ENCODE measurements at regions not wholly inside any gene's neighbourhood (a gene's known extent, or its start where the extent isn't known, plus 50 kb on each side); places are given as distances from the start of the nearest gene placed in this dataset.
"Not testable (repeated sequence)": the region's sequence is repeated elsewhere in the genome, so short reads cannot be mapped to it uniquely, and the experiment has no call there.

DNA sequence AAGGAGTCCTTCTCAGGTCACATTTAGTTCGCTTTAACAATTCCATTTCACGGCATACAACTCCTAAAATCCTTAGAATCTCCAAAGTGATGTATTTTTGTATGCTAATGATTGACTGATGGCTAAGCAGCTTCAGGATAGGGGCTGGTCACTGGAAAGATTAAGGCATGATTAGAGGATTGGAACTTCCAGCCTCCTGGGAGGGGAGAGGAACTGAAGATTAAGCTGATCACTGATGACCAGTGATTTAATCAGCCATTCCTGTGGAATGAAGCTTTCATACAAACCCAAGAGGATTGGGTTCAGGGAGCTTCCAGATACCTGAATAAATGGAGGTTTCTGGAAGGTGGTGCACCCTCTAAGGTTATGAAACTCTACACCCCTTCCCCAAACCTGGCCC, 123.9 kb upstream of the CDK13 start:
- no peak for DNase-seq

DNA sequence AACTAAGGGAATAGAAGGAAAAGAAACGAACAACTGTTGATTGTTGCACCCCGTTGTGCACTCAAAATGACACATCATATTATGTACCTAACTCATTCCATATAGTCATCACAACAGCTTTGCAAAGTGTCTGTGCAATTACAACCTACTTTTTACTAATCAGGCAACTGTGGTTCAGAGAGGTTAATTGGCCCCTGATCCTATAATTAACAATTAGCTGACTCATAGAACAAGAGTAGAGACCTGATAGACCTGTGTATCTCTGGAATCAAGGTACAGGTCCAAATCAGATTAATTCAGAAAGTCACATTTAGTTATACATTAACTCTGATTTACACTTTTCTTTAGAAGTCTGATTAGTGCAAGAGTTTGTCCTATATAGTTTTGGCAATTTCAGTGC, 122.5 kb upstream of the CDK13 start:
- DNase-seq: no peak

DNA sequence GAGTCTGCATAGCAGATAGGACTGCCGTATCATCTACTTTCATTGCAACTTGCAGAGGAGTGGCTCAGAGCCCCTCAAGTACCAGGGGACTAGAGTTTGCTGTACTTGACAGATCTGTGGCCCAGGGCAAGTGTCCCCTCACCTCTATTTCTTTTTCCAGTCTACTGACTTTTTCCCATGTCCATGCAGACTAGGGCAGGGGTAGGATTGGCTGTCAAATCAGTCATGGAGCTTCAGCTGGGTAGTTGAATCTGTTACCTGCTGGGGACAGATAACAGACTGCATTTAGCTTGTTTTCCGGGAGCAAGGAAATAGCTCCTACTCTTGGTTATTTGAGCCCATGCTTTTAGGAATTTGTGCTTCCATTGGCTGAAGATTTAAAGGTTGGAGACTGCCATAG, 121.0 kb upstream of the CDK13 start:
- DNase-seq: no peak

DNA sequence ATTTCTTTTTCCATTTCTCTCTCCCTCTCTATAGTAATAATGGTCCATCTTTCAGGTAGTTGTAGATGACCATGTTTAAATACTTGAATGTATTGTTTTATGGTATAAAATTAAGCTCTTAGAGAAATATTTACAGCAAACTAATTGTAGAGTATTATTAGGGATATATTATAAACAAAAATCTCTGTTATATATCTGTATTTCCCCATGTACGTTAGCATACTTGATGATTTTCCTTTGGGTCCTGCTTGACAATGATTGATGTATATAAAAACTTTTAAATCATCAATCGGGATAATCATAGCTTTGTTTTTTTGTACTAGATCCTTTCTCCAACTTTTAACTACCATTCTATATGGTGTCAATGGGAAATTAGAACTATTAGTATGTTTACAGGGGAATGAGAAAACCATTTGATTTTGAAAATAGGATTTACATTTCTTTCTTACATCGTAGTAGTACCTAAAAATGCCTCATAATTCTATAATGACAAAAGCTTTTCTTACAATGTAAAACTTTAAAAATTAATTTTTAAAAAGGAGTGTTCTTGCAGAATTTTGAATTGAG, 117.5 kb upstream of the CDK13 start:
- no peak for DNase-seq

DNA sequence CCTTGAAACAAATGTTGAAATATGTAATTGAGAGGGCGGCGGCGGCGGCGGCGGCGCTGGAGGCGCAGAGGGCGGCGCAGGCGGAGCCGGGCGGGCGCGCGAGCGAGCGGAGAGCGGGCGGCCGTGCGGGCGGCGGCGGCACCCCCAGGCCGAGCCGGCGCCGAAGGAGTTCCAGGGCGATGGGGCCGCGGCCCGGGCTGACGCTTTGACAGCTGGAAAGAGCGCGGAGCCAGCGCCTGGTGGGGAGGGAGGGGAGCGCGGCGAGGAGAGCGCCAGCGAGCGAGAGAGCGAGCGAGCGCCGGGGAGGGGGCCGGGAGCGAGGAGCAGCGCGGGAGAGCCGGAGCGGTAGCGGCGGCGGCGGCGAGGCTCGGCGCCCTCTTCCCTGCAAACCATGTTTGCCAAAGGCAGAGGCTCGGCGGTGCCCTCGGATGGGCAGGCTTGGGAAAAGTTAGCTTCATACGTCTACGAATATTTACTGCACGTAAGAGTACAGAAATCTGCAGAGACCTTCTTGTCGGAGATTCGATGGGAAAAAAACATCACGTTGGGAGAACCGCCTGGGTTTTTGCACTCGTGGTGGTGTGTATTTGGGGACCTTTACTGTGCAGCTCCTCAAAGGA, 116.8 kb upstream of the CDK13 start:
- peak; percentile 12 for DNase-seq

GRCh38 chr7:39833865-39834634, 116.0 kb upstream of the CDK13 start:
- not testable (repeated sequence) for DNase-seq

GRCh38 chr7:39838326-39838725, 111.7 kb upstream of the CDK13 start:
- DNase-seq: no peak

- no peak for DNase-seq
Measured at GRCh38 chr7:39845006-39845405, 105.0 kb upstream of the CDK13 start.

DNA sequence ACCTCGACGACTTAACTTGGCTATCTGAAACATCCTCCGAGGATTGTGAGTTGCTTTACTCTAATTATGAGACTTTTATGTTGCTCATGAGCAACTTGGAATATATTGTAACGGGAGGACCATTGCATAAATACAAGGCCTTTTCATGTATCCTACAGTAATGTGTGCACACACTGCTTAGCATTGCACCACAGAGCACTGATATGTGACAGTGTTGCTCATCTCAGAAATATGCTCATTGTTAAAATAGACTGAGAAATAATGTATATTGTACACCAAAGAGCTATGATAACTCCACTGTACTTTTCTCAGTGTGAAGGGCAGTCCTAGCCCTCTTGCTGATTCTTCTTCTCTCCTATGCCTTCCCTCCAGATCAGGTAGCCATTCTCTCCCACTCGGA, 102.8 kb upstream of the CDK13 start:
- no peak for DNase-seq

DNA sequence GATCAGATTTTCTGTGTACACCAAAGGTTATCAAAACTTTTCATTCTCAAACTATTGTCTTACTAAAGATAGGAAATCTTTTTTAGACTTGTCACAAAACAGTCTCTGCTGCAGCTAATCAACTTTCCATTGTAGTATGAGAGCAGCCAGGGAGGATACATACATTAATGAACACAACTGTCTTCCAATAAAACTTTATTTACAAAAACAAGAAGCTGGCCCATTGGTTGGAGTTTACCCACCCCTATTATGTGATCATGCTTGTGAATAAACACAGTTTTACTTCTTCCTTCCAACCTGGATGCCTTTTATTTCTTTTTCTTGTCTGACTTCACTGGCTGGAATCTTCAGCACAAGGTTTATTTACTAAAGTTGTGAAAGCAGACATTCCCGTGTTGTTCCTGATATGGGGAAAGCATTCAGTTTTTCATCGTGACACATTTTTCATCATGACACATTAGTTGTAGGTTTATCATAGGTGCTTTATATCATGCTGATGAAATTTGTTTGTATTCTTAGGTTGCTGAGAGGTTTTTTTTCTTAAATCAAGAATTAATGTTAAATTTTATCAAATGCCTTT, 98.5 kb upstream of the CDK13 start:
- no peak for DNase-seq

DNA sequence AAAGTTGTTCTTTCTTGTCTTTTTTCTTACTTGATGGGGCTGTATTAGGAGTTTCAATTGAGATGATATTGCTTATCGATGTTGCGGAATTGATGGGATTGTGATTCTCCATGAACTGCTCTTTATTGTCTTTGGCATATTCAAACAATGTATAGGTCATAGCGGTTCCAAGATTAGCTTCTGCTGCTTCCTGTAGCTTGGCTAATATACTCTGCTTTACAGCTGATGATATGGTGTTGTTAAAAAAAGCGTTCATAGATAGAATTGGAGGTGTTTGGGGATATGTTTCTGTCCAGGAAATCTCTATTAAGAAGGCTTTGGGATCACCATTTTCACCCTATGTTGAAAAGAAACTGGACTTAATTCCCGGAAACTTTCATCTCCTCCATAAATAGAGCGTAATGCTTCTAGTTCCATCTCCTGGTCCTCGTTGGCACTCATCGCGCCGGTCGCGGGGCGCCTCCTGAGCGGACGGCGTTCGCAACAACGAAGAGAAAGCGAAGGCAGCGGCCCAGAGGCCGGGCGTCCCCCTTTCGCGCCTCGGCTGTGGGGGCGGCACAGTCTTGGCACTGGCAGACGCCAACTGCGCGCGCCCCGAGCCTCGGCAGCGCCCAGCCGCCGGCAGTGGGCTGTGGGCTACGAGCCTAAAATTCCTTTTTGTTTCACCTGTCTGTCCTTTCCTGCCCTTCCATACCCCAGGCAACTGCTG, 95.3 kb upstream of the CDK13 start:
- not testable (repeated sequence) for DNase-seq

GRCh38 chr7:39855325-39855674, 94.8 kb upstream of the CDK13 start:
- DNase-seq: no peak

GRCh38 chr7:39863675-39864322, 86.3 kb upstream of the CDK13 start:
- not testable (repeated sequence) for DNase-seq

- not testable (repeated sequence) for DNase-seq
Measured at GRCh38 chr7:39869888-39870522, 80.1 kb upstream of the CDK13 start.

- not testable (repeated sequence) for DNase-seq
Measured at GRCh38 chr7:39871610-39872009, 78.4 kb upstream of the CDK13 start.

DNA sequence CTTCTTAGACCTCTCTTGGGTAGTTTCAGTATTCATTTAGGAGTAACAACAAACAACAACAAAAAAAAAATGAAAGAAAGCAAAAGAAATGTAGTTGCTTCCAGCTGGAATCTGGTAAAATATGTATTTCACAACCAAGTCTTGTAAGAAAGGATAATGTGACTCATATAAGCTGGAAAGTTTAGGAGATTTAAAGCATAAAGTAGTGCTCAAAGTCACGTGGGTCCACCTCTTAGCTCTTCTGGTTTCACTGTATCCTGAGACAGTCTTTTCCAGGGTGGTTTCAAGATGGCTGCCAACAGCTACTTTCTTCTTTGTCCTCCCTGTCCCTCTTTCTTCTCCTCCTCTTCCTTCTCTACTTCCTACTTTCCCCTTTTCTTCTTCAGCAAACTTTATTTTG, 69.5 kb upstream of the CDK13 start:
- DNase-seq: no peak

DNA sequence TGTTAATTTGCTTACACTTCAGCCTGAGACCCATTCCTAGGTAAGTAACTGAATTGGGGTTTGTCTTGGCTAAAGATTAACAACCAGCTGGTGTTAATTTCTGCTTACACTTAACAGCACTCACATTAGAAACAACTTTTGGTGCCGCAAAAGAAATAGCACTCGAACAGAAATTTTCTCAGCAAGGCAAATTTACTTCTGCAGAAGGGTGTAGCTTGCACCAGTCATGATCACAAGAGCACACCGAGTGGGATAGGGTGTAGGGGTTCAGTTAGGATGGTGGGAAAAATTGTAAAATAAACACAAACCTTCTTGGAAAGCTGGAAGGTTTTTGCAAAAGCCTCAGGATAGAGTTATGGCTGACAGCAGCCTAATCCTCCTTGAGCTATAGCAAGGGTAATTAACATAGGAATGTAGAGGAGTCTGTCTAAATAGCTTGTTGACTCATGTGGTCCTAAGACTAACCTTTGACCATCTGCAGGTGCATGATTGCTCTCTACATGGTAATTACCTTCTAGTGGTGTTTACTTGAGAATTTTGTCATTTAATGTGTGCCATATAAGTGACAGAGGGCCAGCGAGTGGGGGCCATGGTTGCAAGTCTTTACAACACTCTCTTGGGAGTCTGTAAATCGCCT, 67.8 kb upstream of the CDK13 start:
- no peak for DNase-seq

GRCh38 chr7:39883812-39884390, 66.2 kb upstream of the CDK13 start:
- no peak for DNase-seq

GRCh38 chr7:39888171-39888853, 61.7 kb upstream of the CDK13 start:
- no peak for DNase-seq

DNA sequence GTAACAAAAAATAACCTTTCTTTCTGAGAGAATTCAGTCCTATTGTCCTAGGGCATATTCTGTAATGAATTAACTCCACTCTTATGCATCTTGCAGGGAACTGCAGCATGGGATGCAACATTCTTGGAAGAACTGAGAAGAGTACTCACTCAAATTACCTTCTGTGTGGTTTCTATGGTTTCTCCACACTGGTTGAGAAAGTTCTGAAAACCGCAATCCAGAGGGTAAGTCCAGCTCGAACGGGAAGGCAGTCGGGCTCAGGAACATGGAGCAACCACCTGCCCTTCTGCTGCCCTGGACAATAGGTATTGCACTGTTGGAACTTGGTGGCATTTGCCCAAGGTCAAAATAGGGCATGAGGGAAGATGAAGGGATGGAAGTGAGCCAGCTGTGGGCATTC, 59.6 kb upstream of the CDK13 start:
- no peak for DNase-seq

GRCh38 chr7:39891894-39892293, 58.2 kb upstream of the CDK13 start:
- no peak for DNase-seq

Data from NCI-H1694 (cell line).